22Rv1 (cell line): ENCODE measurements at regions not wholly inside any gene's neighbourhood (a gene's known extent, or its start where the extent isn't known, plus 50 kb on each side); places are given as distances from the start of the nearest gene placed in this dataset.

ENCODE experiments used
- H3K27ac ChIP-seq: fragments of 450-650 bp; 2 replicates; pipeline ENCODE4 v1.5.1; 2017
- CTCF ChIP-seq: fragments of 450-650 bp; IDR thresholded peaks from 2 replicates; pipeline ENCODE4 v1.5.1; 2017; ENCODE audit warnings: mild to moderate bottlenecking
- ZFX ChIP-seq: fragments of 450-650 bp; IDR thresholded peaks from 2 replicates; pipeline ENCODE4 v1.6.1; 2017; ENCODE audit warnings: antibody characterized with exemption, borderline replicate concordance

GRCh38 chr13:89486065-89486464 is 1814.9 kb downstream of the SLITRK5 start:
- TF ChIP-seq CTCF (no peak), ZFX (no peak)
- H3K27ac ChIP-seq, result no peak overlapping the region

GRCh38 chr13:89486709-89487108 is 1815.5 kb downstream of the SLITRK5 start:
- TF ChIP-seq ZFX, result no peak
- no peak for TF ChIP-seq CTCF
- no peak overlapping the region for H3K27ac ChIP-seq

- TF ChIP-seq ZFX (no peak), CTCF (no peak)
- H3K27ac ChIP-seq, result no peak overlapping the region
Observed at GRCh38 chr13:89490661-89491060, 1819.5 kb downstream of the SLITRK5 start.

- no peak for TF ChIP-seq CTCF
- TF ChIP-seq ZFX, result no peak
- H3K27ac ChIP-seq, result no peak overlapping the region
Observed at GRCh38 chr13:89496478-89496877, 1825.3 kb downstream of the SLITRK5 start.

- no peak for TF ChIP-seq ZFX
- no peak for TF ChIP-seq CTCF
- H3K27ac ChIP-seq, result no peak overlapping the region
Observed at GRCh38 chr13:89497658-89498057, 1826.5 kb downstream of the SLITRK5 start.

GRCh38 chr13:89502286-89502685 is 1831.1 kb downstream of the SLITRK5 start:
- H3K27ac ChIP-seq, result no peak overlapping the region
- TF ChIP-seq CTCF (no peak), ZFX (no peak)

GRCh38 chr13:89514534-89515312 is 1832.8 kb upstream of the MIR17HG start:
- H3K27ac ChIP-seq, result peak overlapping the region; percentile 74
- no peak for TF ChIP-seq CTCF
- TF ChIP-seq ZFX, result no peak
